HepG2 (cell line): ENCODE measurements at regions not wholly inside any gene's neighbourhood (a gene's known extent, or its start where the extent isn't known, plus 50 kb on each side); places are given as distances from the start of the nearest gene placed in this dataset.

Experiments
- ATAC-seq: fragments of 200-7000 bp; cut with Tn5 transposase; 3 replicates; pipeline ENCODE4 v1.9.1; 2020; ENCODE audit warnings: mild to moderate bottlenecking, moderate library complexity
- BruUV-seq: library from RNA; stranded (reverse); fragments of 400-500 nt; replicated peaks from 2 replicates; lab custom pipeline; 2021; lab: Mats Ljungman, UMichigan
- CTCF ChIA-PET: fragments of 300-600 bp; formaldehyde crosslinking; extraction: SDS; loops from one replicate; lab custom pipeline; 2021; ENCODE audit warnings: low total read pairs, inconsistent platforms, low intra/inter-chr PET ratio; lab: Yijun Ruan, JAX
- POLR2A ChIA-PET: fragments of 350-600 bp; sonication (Branson Sonifier 250); formaldehyde crosslinking; loops from one replicate; lab custom pipeline; 2020; ENCODE audit warnings: antibody characterized with exemption, inconsistent platforms; lab: Yijun Ruan, JAX
- DNase-seq: peaks from one replicate; pipeline ENCODE4 v3.0.0-alpha.2; 2015; ENCODE audit warnings: low spot score
- FAIRE-seq: peaks from 3 replicates; lab custom pipeline; 2011; peaks lifted over from hg19 to GRCh38; lab: Jason Lieb, UNC
- H2AFZ ChIP-seq: one replicate; pipeline ENCODE4 v1.6.1; 2011; ENCODE audit warnings: low read length, inconsistent platforms
- H3K27ac ChIP-seq: fragments of 300-600 bp; 3 replicates; pipeline ENCODE4 v1.8.0; 2011; ENCODE audit warnings: mixed run types, mild to moderate bottlenecking, mixed read lengths, low read length, inconsistent platforms; ENCODE audit not compliant: insufficient read depth; ENCODE audit errors: extremely low read length
- H3K27me3 ChIP-seq, 2 experiments: fragments of 200-600 bp in 1 of 2; 2 replicates in 1 of 2; 3 replicates in 1 of 2; pipeline versions ENCODE4 v1.6.0 to v1.8.0; 2011; ENCODE audit warnings: low read length in 2 of 2, mild to moderate bottlenecking in 2 of 2, moderate library complexity in 2 of 2, inconsistent platforms in 1 of 2; ENCODE audit not compliant: insufficient read depth in 2 of 2, control insufficient read depth in 1 of 2
- H3K36me3 ChIP-seq, 2 experiments: fragments of 200-600 bp in 1 of 2; replicated peaks in 1 of 2; 2 replicates in 1 of 2; 3 replicates in 1 of 2; pipeline versions ENCODE4 v1.5.1 to v1.8.0; 2011; ENCODE audit warnings: low read length in 2 of 2, inconsistent platforms in 1 of 2; ENCODE audit not compliant: insufficient read depth in 2 of 2, control insufficient read depth in 1 of 2
- H3K4me1 ChIP-seq: 2 replicates; pipeline ENCODE4 v1.5.1; 2012; ENCODE audit warnings: low read length, inconsistent platforms; ENCODE audit not compliant: insufficient read depth
- H3K4me2 ChIP-seq: 2 replicates; pipeline ENCODE4 v1.6.0; 2011; ENCODE audit warnings: low read depth, low read length, inconsistent platforms
- H3K4me3 ChIP-seq, 3 experiments: fragments of 200-600 bp in 1 of 3; sonication (generic), shearing (Covaris generic) in 1 of 3; replicated peaks in 1 of 3; 2 replicates each; pipeline ENCODE4 v1.5.1; 2011 to 2016; ENCODE audit warnings: low read length in 3 of 3, inconsistent platforms in 2 of 3, low read depth in 2 of 3, mild to moderate bottlenecking in 2 of 3, control low read depth in 1 of 3, mixed read lengths in 1 of 3; ENCODE audit not compliant: insufficient read depth in 1 of 3
- H3K79me2 ChIP-seq: one replicate; pipeline ENCODE4 v1.6.1; 2011; ENCODE audit warnings: low read length, inconsistent platforms; ENCODE audit not compliant: insufficient read depth
- H3K9ac ChIP-seq: 2 replicates; pipeline ENCODE4 v1.6.0; 2011; ENCODE audit warnings: mild to moderate bottlenecking, low read depth, low read length, inconsistent platforms; ENCODE audit not compliant: insufficient read depth
- H3K9me3 ChIP-seq: 2 replicates; pipeline ENCODE4 v1.5.1; 2012; ENCODE audit warnings: mild to moderate bottlenecking, low read length
- H4K20me1 ChIP-seq: 2 replicates; pipeline ENCODE4 v1.6.0; 2011; ENCODE audit warnings: inconsistent platforms, mild to moderate bottlenecking, low read length, moderate library complexity; ENCODE audit not compliant: insufficient read depth
- ADNP ChIP-seq: sonication (generic); formaldehyde crosslinking; IDR thresholded peaks from 2 replicates; pipeline ENCODE4 v1.4.0; 2020; ENCODE audit warnings: missing genetic modification reagents
- KDM5A ChIP-seq: fragments of 200-600 bp; sonication (generic); IDR thresholded peaks from 2 replicates; pipeline ENCODE4 v1.7.0; 2018; ENCODE audit warnings: antibody characterized with exemption, mild to moderate bottlenecking, low read length, borderline replicate concordance
- PCBP1 ChIP-seq: fragments of 200-400 bp; formaldehyde crosslinking; IDR thresholded peaks from 2 replicates; pipeline ENCODE4 v1.6.1; 2017; ENCODE audit warnings: mild to moderate bottlenecking, low read depth, low read length, borderline replicate concordance
- SMAD1 ChIP-seq: sonication (generic); formaldehyde crosslinking; IDR thresholded peaks from 2 replicates; pipeline ENCODE4 v1.4.0; 2020; ENCODE audit warnings: missing genetic modification reagents, low read depth, mild to moderate bottlenecking, borderline replicate concordance
- USF2 ChIP-seq, 2 experiments: sonication (generic) in 1 of 2; formaldehyde crosslinking in 1 of 2; IDR thresholded peaks; 2 replicates each; pipeline versions ENCODE4 v1.5.1 to v1.6.1; 2011 to 2020; ENCODE audit warnings: borderline replicate concordance in 1 of 2, low read depth in 1 of 2, low read length in 1 of 2, mild to moderate bottlenecking in 1 of 2, missing genetic modification reagents in 1 of 2, moderate library complexity in 1 of 2
- ZNF547 ChIP-seq: sonication (generic); formaldehyde crosslinking; IDR thresholded peaks from 2 replicates; pipeline ENCODE4 v1.5.1; 2020; ENCODE audit warnings: mild to moderate bottlenecking, missing genetic modification reagents
- ZNF552 ChIP-seq: sonication (generic); formaldehyde crosslinking; IDR thresholded peaks from 2 replicates; pipeline ENCODE4 v1.9.0; 2022; ENCODE audit warnings: missing genetic modification reagents, mild to moderate bottlenecking, borderline replicate concordance
- WGBS: methylation state at CpG from one replicate; pipeline ENCODE4 v1.1.6; 2017; ENCODE audit warnings: low lambda C conversion rate; 5-methylcytosine and 5-hydroxymethylcytosine counted together
- in situ Hi-C: cut with HindIII; loops from 2 replicates; pipeline ENCODE4 v1.10.0; 2017; ENCODE audit warnings: low pct_unique_long_range_greater_than_20kb; ENCODE audit not compliant: extremely low pct_ligation_motif_present
- intact Hi-C: fragments of 100-400 bp; cut with micrococcal nuclease; formaldehyde crosslinking; loops from one replicate; pipeline ENCODE4 v1.10.0; 2022; ENCODE audit not compliant: unreplicated experiment

DNA sequence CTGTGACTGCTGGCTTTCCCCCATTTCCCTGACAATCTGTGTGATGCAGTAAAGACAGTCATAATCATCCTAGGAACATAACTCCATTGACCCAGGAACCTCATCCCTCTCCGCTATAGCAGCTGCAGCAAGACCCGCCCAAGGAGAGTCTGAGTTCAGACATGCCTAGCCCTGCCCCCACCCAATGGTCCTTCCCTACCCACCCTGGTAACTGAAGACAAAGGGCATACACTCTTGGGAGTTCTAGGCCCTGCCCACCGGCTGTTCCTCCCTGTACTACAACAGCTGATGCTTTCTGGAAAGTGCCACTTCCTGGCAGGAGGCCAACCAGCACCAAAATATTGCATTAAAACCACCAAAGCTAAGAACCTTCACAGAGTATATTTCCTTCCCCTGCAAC lies 1035.6 kb downstream of the C4orf33 start:
- Histone ChIP-seq H3K9ac (no peak overlapping the region), H3K4me3 (no peak overlapping the region), H3K9me3 (no peaks in the 10 kb centered on the region), H4K20me1 (no peaks in the 10 kb centered on the region), H3K36me3 (no peaks in the 10 kb centered on the region), H3K27ac (no peak overlapping the region), H2AFZ (no peak overlapping the region), H3K4me2 (no peak overlapping the region), H3K27me3 (no peaks in the 10 kb centered on the region; a peak in 1 of 5 replicates), H3K79me2 (no peaks in the 10 kb centered on the region), H3K4me1 (no peaks in the 10 kb centered on the region)
- 80% methylated on average over 1 of the region's 3 CpGs for WGBS
- intact Hi-C loops: no loop called here
- ChIA-PET POLR2A (no interaction called here), CTCF (no interaction called here)
- no peak for FAIRE-seq
- in situ Hi-C loops: no loop called here
- no TSS peak for BruUV-seq
- DNase-seq: no peak
- ATAC-seq: no peak
- TF ChIP-seq PCBP1 (no peak), KDM5A (no peak), SMAD1 (CRISPR knock-in tag) (no peak), ADNP (CRISPR knock-in tag) (no peak), USF2 (IDR thresholded peaks at IDR 0.05; ENCODE audit: low read depth, low read length) (no peak), USF2 (CRISPR knock-in tag; IDR thresholded peaks at IDR 0.05; ENCODE audit: borderline replicate concordance) (no peak), ZNF547 (CRISPR knock-in tag) (no peak), ZNF552 (CRISPR knock-in tag) (no peak)
